Cardiac septum (tissue), 1 donor: ENCODE measurements at regions not wholly inside any gene's neighbourhood (a gene's known extent, or its start where the extent isn't known, plus 50 kb on each side); places are given as distances from the start of the nearest gene placed in this dataset.
"Not testable (repeated sequence)": the region's sequence is repeated elsewhere in the genome, so short reads cannot be mapped to it uniquely, and the experiment has no call there.

Experiments
- DNase-seq: peaks from one replicate; pipeline ENCODE4 v3.0.0-alpha.2; 2020; ENCODE audit warnings: low spot score
- intact Hi-C: fragments of 100-400 bp; cut with DNase I; formaldehyde crosslinking; loops from one replicate; pipeline ENCODE4 v1.14.0; 2022
- donor health status: DM: no; HTN: no; CAD: no.

DNA sequence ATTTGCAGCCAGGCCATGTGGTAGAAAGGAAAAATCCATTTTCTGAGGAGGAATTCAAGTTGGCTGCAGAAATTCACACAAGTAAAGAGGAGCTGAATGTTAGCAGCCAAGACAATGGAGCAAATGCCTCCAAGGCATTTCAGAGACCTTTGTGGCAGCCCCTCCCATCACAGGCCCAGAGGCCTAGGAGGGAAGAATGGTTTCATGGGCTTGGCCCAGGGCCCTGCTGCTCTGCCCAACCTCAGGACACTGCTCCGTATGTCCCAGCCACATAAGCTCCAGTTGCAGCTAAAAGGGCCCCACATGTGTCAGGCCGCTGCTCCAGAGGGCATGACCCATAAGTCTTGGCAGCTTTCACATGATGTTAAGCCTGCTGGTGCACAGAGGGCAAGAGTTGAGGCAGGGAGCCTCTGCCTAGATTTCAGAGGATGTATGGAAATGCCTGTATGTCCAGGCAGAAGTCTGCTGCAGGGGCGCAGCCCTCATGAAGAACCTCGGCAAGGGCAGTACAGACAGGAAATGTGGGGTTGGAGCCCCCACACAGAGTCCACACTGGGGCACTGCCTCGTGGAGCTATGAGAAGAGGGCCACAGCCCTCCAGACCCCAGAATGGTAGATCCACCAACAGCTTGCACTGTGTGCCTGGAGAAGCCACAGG, 144.2 kb upstream of the EPB41L4A start:
- intact Hi-C loops, result no loop called here
- DNase-seq, result no peak

GRCh38 chr5:112566251-112566650, 147.2 kb upstream of the EPB41L4A start:
- intact Hi-C loops, result no loop called here
- DNase-seq, result no peak

DNA sequence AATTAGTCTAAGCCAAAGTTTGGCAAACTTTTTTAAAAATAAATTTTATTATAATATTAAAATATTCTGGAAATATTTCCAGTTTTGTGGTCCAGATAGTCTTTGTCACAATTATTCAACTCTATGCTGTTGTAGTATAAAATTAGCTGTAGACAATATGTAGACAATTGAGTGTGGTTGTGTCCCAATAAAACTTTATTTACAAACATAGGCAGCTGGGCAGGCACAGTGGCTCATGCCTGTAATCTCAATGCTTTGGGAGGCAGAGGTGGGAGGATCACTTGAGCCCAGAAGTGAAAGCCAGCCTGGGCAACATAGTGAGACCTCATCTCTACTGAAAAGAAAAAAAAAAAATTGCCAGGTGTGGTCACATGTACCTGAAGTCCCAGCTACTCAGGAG, 150.5 kb upstream of the EPB41L4A start:
- intact Hi-C loops, result no loop called here
- DNase-seq, result no peak

- no peak for DNase-seq
- intact Hi-C loops, result no loop called here
Observed at GRCh38 chr5:112570708-112571444, 151.8 kb upstream of the EPB41L4A start.

DNA sequence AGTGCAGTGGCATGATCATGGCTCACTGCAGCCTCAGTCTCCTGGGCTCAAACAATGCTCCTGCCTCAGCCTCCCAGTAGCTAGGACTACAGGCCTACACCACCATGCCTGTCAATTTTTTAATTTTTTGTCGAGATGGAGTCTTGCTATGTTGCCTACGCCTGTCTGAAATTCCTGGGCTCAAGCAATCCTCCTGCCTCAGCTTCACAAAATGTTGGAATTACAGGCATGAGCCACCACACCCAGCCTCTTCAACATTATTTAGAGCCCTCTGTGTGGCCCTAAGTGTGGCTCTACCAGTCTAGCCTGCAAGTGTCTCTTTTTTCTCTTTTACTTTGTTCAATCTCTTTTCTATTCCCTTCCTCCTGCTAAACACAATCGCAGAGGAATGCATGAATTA, 154.4 kb upstream of the EPB41L4A start:
- intact Hi-C loops, result no loop called here

GRCh38 chr5:112574536-112574935, 155.5 kb upstream of the EPB41L4A start:
- no peak for DNase-seq
- intact Hi-C loops, result no loop called here

More for the DNA sequence above, 154.4 kb upstream of the EPB41L4A start:
- no peak for DNase-seq

- intact Hi-C loops, result no loop called here
Observed at GRCh38 chr5:112576298-112576925, 157.3 kb upstream of the EPB41L4A start.

DNA sequence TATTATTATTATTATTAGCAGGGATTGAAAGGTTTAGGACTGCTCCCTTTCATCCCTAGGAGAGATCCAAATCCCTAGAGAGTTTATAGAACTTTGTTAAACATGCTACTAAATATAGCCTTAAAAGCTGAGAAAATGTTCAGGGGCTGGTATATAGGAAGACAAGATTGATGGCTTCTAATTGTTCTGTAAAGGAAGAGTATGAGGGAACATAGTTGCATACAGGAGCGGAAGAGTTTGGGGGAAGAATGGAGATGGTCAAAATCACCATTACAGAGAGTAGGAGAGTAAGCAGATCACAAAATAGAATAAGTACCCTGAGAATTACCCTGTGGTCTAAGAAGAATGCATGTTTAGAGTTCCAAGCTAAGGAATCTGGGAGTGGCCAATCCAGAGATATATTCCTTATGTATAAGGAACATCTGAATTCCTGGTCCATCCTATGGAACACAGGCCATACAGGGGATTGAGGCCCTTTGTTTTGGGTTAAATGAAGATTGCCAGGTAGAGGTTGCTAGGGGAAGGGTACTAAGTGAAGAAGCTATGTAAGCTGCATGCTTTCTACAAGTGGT, 158.0 kb upstream of the APC start:
- DNase-seq, result no peak
- intact Hi-C loops, result no loop called here

More at GRCh38 chr5:112576298-112576925, 157.3 kb upstream of the EPB41L4A start:
- no peak for DNase-seq

DNA sequence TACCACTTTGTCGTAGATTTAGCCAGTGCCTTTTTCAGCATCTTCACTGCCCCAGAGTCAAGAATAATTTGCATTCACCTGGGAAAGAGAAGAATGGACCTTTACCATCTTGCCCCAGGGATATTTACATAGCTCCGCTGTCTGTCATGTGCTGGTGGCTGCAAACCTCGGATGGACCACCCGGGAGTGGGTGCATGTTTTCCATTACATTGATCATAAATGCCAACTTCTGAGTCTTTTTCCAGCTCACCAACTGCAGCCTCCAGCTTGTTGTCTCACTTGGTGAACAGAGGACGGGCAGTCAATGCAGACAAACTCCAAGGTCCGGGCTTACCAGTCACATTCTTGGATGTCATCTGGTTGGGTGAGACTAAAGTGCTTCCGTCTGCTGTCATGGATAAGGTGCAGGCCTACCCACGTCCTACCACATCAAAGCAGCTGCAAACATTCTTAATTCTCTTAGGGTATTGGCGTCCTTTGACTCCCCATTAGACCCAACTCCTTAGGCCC, 155.8 kb upstream of the APC start:
- intact Hi-C loops, result no loop called here
- no peak for DNase-seq

- DNase-seq, result no peak
- intact Hi-C loops, result no loop called here
Observed at GRCh38 chr5:112583166-112583565, 154.5 kb upstream of the APC start.

GRCh38 chr5:112584781-112585180, 152.9 kb upstream of the APC start:
- intact Hi-C loops, result no loop called here
- DNase-seq, result no peak

DNA sequence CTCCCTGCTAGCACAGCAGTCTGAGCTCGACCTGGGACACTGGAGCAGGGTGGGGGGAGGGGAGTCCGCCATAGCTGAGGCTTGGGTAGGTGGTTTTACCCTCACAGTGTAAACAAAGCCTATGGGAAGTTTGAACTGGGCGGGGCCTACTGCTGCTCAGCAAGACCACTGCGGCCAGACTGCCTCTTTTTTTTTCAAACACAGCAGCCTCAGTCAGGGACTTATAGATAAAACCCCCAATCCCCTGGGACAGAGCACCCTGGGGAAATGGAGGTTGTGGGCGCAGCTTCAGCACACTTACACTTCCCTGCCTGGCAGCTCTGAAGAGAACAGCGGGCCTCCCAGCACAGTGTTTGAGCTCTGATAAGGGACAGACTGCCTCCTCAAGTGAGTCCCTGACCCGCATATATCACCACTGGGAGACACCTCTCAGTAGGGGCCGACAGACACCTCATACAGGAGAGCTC, 151.1 kb upstream of the APC start:
- intact Hi-C loops, result no loop called here

GRCh38 chr5:112590858-112591257, 146.8 kb upstream of the APC start:
- DNase-seq, intact Hi-C loops: not testable (repeated sequence)

More for the DNA sequence above, 151.1 kb upstream of the APC start:
- no peak for DNase-seq

DNA sequence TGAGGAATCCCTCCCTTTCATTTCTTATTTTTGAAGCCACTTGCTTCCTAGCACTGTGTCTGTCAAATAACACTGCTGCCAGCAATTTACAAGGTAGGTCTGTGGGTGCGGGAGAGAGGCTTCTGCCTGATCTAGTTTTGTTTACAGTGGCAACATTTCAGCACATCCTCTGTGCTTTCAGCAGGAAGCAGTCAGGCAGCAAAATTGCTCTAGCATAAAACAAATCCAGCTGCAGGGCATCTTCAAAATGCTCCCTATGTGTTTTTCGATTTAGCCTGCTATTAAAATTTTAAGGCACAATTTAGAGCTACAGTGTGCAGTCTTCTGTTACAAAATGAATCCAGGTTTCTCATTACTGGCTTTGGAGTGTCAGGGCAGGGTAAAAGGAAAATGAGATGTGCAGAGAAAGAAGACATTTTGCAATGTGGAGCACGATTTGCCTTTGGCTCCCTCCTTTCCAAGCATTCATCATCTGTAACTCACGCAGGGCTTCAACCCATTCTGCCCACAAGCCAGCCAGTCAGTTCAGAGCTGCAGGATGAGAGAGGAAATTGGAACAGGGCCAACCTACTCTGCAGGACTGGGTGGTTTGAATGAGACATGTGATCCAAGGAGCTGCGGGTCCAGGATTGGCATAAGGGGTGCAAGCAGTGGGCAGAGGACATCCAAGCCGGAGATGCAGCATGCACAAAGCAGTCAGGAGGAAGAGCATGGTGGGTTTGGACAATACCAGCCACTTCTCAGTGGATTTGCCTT, 143.4 kb upstream of the APC start:
- intact Hi-C loops, result no loop called here
- no peak for DNase-seq

- intact Hi-C loops, result no loop called here
- no peak for DNase-seq
Observed at GRCh38 chr5:112594941-112595340, 142.7 kb upstream of the APC start.

DNA sequence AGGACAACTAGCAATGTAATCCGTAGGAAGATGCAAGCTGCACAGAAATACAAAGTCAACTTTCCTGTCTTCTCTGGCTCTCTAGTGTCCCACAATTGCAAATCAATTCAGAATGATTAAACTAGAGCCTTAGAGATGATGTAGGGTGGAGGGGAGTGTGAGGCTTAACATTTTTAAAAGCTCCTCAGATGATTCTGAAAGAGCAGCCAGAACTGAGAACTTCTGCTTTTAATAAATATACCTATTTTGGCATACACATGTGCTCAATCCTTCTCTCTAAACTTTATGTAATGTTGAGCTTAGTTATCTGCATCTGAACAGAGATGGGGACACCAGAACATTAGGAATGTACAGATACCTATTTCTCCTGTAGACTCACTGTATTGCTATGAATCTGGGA, 139.9 kb upstream of the APC start:
- no peak for DNase-seq
- intact Hi-C loops, result no loop called here

DNA sequence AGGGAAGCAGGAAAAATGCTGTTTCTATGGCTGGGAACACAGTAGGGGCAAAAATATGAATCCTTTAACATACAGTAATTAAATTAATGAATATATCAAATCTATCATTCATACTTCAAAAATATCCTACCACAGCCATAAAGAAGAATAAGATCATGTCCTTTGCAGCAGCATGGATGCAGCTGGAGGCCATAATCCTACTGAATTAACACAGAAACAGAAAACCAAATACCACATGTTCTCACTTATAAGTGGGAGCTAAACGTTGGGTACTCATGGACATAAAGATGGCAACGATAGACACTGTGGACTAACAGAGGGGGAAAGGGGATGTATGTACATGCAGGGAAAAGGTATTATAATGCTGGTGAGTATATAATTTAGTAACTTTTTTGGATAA, 137.2 kb upstream of the APC start:
- DNase-seq, intact Hi-C loops: not testable (repeated sequence)

DNA sequence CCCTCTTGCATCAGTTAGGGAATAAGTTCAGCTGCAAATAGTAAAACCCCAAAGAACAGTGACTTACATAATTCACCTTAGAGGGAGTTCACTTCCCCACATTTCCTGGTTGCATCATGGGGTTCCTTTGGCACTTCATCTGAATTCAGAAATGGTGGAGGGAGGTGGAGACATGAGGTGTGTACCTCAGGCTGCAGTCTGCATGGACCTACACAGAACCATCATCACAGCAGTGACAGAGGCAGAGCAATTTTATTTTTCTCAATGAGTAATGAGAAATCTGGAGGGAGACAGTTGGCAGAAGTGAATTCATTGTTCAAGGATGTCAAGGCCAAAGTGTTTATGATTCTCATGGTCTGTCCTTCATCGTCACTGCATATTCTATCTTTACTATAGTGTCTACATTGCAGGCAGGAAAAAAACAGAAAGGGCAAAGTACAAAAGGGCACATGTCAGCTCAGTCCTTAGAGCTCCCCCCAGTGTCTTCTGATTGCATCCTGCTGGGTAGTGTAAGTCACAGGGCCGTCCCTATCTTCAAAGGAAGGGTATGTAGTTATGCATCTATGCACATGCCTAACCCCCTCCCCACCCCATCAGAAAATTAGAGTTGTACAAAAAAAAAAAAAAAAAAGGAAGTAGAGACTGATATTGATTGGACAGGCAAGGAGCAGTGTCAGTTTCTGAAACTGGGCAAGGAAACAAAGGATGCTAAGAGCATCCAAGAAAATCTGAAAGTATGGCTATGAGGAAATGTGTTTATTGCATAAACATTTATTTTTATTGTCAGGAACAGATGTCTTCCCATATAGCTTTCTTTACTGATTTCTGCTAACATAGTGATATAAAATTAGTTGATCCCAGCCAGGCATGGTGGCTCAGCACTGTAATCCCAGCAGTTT, 132.7 kb upstream of the APC start:
- DNase-seq, result no peak
- intact Hi-C loops, result no loop called here

DNA sequence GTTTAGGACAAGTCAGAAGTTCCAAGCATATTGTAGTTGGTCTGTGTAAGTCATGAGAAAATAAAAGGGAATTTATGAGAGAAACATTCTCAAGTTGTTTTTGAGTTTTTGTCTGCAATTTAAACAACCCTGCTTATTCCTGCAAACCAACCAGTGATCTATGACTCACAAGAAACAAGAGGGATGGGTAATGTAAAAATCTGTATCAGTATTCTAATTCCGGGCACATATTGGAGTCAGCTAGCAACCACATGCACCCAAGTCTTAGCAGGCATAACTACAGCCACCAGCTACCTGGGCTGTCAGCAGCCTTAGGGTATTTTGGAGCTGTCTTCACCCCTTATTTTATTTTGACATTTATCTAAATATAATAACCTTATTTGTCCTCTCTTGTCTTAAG, 128.7 kb upstream of the APC start:
- intact Hi-C loops, result no loop called here
- no peak for DNase-seq
